C4-2B (cell line): ENCODE measurements at regions not wholly inside any gene's neighbourhood (a gene's known extent, or its start where the extent isn't known, plus 50 kb on each side); places are given as distances from the start of the nearest gene placed in this dataset.

ENCODE experiments used
- CTCF ChIP-seq: fragments of 450-650 bp; conservative IDR thresholded peaks from 2 replicates; pipeline ENCODE4 v1.5.1; 2017; ENCODE audit warnings: mild to moderate bottlenecking
- ZFX ChIP-seq: fragments of 450-650 bp; IDR thresholded peaks from 2 replicates; pipeline ENCODE4 v1.6.1; 2017

GRCh38 chr11:116052603-116053547 lies 548.7 kb upstream of the CADM1 start:
- TF ChIP-seq CTCF (no peak), ZFX (no peak)
